Activated naive CD4-positive, alpha-beta T cell treated with anti-CD3 and anti-CD28 coated beads, Interleukin-2, amount 50 U/mL, for 72 hours (primary cell): ENCODE measurements at regions not wholly inside any gene's neighbourhood (a gene's known extent, or its start where the extent isn't known, plus 50 kb on each side); places are given as distances from the start of the nearest gene placed in this dataset.

ENCODE experiments used
- ATAC-seq, 2 donors: fragments of 150-1000 bp; cut with Tn5 transposase; 2 replicates each; pipeline ENCODE4 v1.10.0; 2021; ENCODE audit warnings: mild to moderate bottlenecking in 2 of 2, moderate library complexity in 2 of 2
- DNase-seq, 2 donors: peaks; one replicate each; pipeline ENCODE4 v3.0.0; 2021 to 2022; ENCODE audit warnings: low spot score in 2 of 2
- H3K27ac Mint-ChIP-seq, 2 donors: one replicate each; pipeline ENCODE4 v1.8.0; 2022; ENCODE audit warnings: mild to moderate bottlenecking in 2 of 2, mixed read lengths in 2 of 2
- H3K36me3 Mint-ChIP-seq, 2 donors: one replicate each; pipeline ENCODE4 v1.8.0; 2022; ENCODE audit warnings: mixed read lengths in 2 of 2
- H3K9me3 Mint-ChIP-seq, 2 donors: one replicate each; pipeline ENCODE4 v1.8.0; 2022; ENCODE audit warnings: mixed read lengths in 2 of 2

DNA sequence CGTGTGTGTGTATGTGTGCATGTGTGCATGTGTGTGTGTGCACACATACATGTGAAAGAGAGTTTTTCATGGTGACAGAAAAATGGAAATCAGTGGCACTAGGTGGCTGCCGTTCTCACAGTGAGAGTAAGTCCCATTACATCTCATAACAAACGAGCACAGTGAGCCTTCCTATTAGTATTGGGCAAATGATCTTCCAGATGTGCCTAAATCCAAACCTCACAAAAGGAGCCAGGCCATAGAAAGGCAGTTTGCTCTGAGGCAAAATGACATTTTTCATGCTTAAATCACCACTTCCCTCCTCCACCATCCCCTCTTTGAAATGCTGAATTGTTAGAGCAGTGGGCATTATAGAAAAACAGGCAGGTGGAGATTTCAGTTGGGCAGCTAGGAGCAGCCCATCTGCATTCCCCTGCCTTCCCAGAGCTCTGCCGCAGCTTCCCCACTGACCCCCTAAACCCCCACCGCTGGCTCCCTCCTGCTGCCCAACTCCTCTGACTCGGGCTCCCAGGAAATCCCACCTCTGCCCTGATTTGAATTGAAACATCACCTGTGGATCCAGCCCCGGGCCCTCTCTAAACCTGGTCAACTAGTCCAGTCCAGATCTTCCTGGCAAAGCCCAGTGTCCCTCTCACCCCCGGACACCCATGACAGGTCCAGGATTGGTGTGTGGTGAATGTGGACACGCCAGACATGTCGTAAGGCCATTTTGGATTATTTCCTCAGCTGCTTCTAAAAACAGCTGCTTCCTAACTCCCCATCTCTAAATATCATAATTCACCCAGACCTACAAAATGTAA lies 190.5 kb downstream of the SEC16B start:
- DNase-seq, result no peak
- Mint-ChIP-seq H3K9me3 (peaks cover 27 to 31% of the 10 kb centered on the region in 2 donors), H3K27ac (no peak overlapping the region), H3K36me3 (peaks cover 0 to 11% of the 10 kb centered on the region in 2 donors)
- no peak for ATAC-seq

DNA sequence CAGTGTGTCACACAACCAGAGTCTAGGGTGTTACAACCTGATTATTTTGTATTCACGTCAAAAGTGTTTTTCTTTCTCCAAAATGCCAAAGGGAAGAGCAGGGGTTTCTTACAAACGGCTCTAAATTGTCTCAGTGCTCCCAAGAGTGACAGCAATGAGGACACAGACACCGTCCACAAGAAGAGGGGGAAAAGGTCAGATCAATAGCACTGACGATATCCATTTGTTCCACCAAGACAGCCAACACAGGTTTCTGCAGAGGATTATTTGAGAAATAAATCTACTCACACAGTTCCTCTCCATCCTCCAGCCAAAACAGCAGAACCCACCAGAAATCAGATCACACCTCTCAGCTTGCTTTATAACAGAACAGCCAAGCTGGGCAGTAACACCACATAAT lies 193.9 kb downstream of the SEC16B start:
- no peak for ATAC-seq
- Mint-ChIP-seq H3K36me3 (peaks cover 0 to 5% of the 10 kb centered on the region in 2 donors), H3K27ac (no peak overlapping the region), H3K9me3 (peaks cover 25 to 30% of the 10 kb centered on the region in 2 donors)
- no peak for DNase-seq

DNA sequence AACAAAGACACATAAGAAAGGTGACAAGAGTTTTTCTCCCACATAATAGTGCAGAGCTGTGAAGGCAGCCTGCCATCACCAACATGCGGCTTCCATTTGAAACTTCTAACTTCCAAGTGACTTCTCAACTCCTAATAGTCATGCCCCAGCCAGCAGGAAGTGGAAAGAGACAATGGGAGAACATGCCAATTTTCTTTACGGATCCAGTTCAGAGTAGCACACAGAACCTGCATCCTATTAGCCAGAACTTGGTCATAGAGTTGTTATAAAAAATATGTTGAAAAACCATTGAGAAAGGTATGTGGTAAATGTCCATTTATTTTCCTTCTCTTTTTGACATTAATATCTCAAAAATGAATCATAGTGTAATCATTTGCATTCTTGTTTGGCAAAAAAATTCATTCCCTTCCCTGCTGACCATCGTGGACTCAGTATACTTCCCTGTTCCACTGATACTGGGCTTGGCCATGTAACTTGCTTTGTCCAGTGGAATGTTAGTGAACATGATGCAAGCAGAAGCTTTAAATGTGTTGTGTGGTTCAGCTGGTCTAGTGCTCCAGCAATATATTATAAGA lies 197.4 kb downstream of the SEC16B start:
- no peak overlapping the region for H3K27ac Mint-ChIP-seq
- H3K36me3 Mint-ChIP-seq, result no peaks in the 10 kb centered on the region
- peaks cover 22% of the 10 kb centered on the region in 2 donors for H3K9me3 Mint-ChIP-seq
- no peak for DNase-seq
- ATAC-seq, result no peak

DNA sequence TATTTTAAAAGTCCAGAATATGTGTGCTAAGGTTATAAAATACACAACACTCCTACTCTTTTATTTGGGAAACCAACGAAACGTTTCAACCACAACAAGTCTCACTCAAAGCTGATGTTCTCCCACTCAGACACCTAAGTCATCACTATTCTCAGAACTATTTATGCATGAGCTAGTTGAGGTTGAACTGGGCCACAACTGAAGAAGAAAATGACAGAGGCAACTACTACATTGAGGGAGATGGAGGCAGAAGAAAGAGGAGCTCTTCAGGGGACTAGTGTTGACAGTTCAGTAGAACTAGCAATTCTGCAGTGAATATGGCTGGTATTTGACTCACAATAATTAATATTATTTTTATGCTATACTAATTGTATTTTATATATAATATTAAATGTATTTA lies 198.2 kb downstream of the SEC16B start:
- ATAC-seq, result no peak

DNA sequence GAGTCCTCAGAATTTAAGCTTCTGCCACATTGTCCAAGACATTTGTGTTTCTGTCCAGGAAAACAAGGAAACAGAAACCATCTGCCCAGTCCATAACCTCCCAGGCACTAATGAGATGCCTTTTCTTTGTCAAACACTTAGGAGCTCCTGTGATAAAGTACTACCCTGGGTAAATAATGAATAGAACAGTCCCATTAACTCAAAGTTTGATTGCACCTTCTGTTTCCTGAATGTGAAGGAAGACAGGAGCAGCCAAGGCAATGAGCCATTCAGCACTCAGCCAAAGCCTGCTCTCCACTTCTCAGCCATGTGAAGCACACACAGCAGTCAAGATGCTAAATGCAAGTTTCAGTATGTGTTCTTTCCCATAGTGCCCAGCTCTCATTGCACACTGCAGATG lies 199.8 kb downstream of the SEC16B start:
- no peak for DNase-seq
- ATAC-seq, result no peak
- no peak overlapping the region for H3K27ac Mint-ChIP-seq
- H3K36me3 Mint-ChIP-seq, result no peaks in the 10 kb centered on the region
- peaks cover 16 to 19% of the 10 kb centered on the region in 2 donors for H3K9me3 Mint-ChIP-seq

More for the DNA sequence above, 198.2 kb downstream of the SEC16B start:
- no peak overlapping the region for H3K27ac Mint-ChIP-seq
- H3K9me3 Mint-ChIP-seq, result peaks cover 22 to 23% of the 10 kb centered on the region in 2 donors
- DNase-seq, result no peak
- H3K36me3 Mint-ChIP-seq, result no peaks in the 10 kb centered on the region

DNA sequence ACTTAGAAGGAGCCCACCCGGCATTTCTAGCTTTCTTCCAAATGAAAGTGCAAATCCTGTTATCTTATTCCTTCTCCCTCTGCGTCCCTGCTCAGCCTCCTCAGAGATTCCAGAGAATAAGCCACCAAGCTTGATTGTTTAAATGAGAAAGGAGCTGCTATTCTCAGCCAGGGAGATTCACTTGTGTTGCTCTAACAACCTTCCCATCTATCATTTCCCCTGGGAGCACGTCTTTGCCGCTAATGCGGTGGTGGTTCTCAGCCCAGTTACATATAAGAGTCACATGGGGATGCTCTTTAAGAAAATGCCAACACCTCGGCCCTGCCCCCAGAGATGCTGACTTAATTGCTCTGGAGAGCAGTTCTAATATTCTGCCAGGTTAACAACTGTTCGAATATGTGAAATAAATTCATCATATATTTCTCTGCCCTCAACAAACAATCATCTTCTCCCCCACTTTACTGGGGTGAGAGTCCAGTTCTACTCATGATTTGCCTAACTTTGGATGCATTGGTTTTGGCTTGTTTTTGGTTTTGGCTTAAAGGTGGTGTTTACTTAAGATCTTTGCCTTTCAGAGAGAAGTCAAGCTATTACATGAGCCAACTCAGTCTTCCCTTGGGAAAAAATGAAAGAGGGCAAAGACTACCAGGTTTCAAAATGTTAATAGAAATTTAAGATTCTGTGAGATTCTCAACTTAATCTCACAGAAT lies 213.9 kb downstream of the SEC16B start:
- ATAC-seq (no peak), DNase-seq (no peak)
- Mint-ChIP-seq H3K36me3 (peaks cover 0 to 26% of the 10 kb centered on the region in 2 donors), H3K27ac (no peak overlapping the region), H3K9me3 (peaks cover 26 to 46% of the 10 kb centered on the region in 2 donors)

DNA sequence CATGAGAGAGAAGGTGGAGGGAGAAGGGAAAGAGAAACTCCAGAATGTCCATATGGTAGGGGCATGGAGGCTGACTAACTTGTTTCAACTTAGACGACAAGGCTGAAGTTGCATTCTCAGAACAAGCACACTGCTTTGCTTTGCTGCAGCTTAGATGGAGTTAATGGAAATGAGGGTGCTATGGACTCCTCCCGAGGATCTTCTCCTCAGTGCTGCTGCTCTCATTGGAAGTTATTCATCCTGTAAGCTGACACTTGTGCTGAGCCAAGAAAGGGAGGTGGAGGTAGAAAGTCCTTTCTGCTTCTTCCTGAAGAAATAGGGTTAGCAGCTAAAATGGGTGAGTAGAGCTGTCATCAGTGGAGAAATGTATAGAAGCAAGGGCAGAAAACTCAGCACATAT lies 215.3 kb downstream of the SEC16B start:
- DNase-seq (no peak), ATAC-seq (no peak)
- peaks cover 0 to 24% of the 10 kb centered on the region in 2 donors for H3K36me3 Mint-ChIP-seq
- peaks cover 31 to 50% of the 10 kb centered on the region in 2 donors for H3K9me3 Mint-ChIP-seq
- H3K27ac Mint-ChIP-seq, result no peak overlapping the region

DNA sequence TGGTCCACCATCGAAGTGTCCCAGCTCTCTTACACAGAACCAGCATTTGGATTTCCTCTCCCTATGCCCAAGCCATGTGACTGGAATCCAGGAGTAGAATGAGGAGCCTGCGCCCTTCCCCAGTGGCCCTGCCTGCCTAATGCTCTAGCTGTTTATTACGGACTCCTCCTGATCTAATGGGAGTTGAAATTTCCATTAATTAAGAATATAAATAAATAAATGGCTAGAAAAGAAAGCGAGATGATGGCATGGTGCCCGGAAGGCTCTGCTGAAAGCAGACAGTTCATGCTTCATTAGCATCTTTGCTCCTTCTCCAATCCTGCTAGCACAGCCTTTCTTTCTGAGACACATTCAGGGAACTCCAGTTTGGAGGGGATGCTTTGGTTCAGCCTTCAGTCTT lies 216.2 kb downstream of the SEC16B start:
- Mint-ChIP-seq H3K27ac (no peak overlapping the region), H3K9me3 (peaks cover 27 to 44% of the 10 kb centered on the region in 2 donors), H3K36me3 (peaks cover 0 to 18% of the 10 kb centered on the region in 2 donors)
- DNase-seq (no peak), ATAC-seq (no peak)

DNA sequence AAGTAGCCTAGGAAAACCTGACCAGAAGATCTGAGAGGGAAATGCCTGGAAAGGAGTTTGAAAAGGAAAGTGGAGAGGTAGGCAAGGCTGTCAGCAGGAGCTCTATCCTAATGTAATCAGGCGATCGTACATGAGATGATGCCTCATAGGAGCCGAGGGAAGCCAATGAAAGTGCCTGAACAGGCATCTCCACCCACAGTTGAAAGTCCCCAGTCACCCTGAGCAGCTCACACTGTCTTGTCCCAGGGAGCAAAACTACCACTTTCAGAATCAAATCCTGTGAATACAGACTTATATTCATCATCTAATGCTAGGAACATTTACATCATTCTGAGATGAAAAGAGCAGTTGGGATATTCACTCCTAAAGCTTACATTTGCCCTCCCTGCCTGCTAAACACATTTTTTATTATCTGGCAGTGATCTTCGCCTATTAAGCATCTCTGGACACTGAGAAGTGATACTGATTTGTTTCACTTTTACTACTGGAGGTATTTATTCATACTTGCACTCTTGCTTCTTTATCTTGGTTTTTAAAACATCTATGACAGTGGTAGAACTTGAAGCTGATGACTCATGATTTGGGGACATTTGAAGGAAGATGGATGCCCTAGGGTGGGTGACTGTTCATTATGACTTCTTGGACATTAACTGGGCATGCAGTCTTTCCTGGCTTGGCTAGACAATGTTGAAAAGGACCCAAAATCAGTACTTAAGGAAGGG lies 221.6 kb downstream of the SEC16B start:
- peaks cover 36 to 41% of the 10 kb centered on the region in 2 donors for H3K9me3 Mint-ChIP-seq
- ATAC-seq (no peak), DNase-seq (no peak)
- H3K36me3 Mint-ChIP-seq, result peaks cover 0 to 13% of the 10 kb centered on the region in 2 donors
- no peak overlapping the region for H3K27ac Mint-ChIP-seq

DNA sequence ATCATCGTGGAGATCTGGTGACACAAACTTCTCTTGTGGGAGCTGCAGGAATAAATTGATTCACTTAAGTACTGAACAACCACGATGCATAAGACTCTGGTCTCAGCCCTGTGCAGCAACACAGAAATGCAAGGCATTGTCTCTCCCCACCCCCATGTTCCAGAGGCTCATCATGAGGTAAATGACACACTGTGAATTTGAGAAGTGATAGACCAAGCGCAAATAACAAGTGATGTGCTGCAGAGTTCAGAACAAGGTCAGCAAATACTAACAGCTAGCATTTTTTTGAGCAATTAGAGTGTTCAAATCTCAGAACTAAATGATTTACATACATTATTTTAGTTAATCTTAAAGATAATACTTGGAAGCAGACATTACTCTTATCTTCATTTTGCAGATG lies 223.7 kb downstream of the SEC16B start:
- ATAC-seq (no peak), DNase-seq (no peak)
- H3K9me3 Mint-ChIP-seq, result peaks cover 26% of the 10 kb centered on the region in 2 donors
- H3K36me3 Mint-ChIP-seq, result peaks cover 0 to 4% of the 10 kb centered on the region in 2 donors
- no peak overlapping the region for H3K27ac Mint-ChIP-seq

DNA sequence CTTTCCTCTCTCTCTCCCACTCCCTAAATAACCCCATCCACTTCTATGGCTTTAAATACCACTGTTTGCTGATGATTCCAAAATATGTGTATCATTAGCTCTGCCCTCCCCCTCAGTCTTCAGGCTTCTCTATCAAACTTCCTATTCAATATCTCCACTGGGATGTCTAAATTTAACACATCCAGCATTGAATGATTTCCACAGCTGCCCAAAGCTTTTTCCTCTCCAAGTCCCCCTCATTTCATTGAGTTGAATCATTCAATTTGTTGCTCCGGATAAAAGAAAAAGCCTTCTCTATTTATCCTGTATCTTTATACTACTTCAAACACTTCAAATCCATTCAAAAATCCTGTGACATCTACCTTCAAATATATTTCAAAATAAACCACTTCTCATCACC lies 225.0 kb downstream of the SEC16B start:
- no peak overlapping the region for H3K27ac Mint-ChIP-seq

DNA sequence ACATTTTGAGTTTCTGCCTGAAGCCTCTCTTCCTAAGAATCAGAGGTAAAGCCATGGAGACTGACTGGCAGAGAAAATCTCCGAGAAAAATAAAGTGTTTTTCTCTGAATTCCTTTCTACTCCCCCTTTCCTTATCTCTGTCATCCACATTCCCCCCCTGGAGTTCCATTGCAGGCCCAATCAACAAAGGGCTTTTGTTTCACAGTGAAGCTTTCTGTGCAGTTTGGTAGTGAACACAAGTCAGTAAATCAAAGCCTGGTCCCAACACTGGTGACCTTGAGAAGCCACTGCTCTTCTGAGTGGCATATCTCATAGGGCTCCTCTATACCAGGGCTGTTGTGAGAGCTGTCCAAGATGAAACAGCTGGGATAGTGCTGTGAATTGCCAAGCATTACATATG lies 228.4 kb downstream of the SEC16B start:
- H3K27ac Mint-ChIP-seq, result no peak overlapping the region
- ATAC-seq (no peak), DNase-seq (no peak)
- no peaks in the 10 kb centered on the region for H3K36me3 Mint-ChIP-seq
- H3K9me3 Mint-ChIP-seq, result peaks cover 10 to 13% of the 10 kb centered on the region in 2 donors

More for the DNA sequence above, 225.0 kb downstream of the SEC16B start:
- no peak for ATAC-seq
- DNase-seq, result no peak
- Mint-ChIP-seq H3K9me3 (peaks cover 22% of the 10 kb centered on the region in 2 donors), H3K36me3 (no peaks in the 10 kb centered on the region)

DNA sequence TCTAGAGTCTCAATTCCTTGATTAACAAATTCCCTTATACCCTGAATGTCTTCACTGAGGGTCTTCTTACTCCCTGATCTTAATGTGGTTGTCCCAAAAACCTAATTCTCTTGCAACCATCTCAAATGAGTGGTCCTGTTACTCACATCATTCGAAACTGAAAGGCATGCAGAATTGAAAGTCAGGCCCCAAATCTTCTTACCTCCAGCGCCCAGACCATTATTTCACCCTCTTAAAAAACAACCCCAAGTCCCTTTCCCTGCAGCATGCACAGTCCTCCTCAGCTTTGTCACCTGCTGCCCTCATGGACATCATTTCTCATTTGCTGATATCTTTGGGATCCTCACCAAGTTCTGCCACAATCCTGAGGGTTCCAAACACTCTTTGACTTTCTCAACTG lies 230.1 kb downstream of the SEC16B start:
- Mint-ChIP-seq H3K36me3 (no peaks in the 10 kb centered on the region), H3K27ac (no peak overlapping the region), H3K9me3 (peaks cover 3 to 6% of the 10 kb centered on the region in 2 donors)
- ATAC-seq (no peak), DNase-seq (no peak)

DNA sequence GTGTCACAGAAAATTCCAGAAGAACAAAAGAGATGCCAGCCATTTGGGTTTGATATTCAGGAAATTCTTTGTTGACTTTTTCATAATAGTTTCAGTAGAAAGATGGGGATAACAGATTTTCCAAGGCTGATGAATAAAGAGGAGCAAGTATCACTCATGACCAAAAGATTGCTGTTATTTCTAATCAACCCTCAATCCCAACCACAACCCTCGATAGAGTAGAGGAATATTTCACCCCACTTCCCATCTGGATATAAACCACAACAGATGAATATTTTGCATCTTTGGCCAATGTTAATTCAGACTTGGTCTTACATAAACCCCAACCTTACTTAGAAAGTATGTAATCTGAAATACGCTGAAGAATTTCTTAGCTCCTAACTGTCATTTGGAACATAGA lies 232.4 kb downstream of the SEC16B start:
- no peak for ATAC-seq
- no peak overlapping the region for H3K27ac Mint-ChIP-seq
- no peak for DNase-seq
- no peaks in the 10 kb centered on the region for H3K36me3 Mint-ChIP-seq
- H3K9me3 Mint-ChIP-seq, result peaks cover 0 to 13% of the 10 kb centered on the region in 2 donors

DNA sequence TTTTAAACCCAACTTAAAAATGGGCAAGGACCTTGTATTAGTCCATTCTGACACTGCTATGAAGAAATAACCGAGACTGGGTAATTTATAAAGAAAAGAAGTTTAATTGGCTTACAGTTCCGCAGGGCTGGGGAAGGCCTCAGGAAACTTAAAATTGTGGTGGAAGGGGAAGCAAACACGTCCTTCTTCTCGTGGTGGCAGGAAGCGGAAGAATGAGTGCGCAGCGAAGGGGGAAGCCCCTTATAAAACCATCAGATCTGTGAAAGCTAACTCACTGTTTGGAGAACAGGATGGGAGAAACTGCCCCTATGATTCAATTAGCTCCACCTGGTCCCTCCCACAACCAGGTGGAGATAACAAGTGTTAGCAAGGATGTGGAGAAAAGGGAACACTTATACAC lies 237.7 kb downstream of the SEC16B start:
- H3K36me3 Mint-ChIP-seq, result no peaks in the 10 kb centered on the region
- DNase-seq (no peak), ATAC-seq (no peak)
- H3K27ac Mint-ChIP-seq, result no peak overlapping the region
- peaks cover 5 to 23% of the 10 kb centered on the region in 2 donors for H3K9me3 Mint-ChIP-seq

DNA sequence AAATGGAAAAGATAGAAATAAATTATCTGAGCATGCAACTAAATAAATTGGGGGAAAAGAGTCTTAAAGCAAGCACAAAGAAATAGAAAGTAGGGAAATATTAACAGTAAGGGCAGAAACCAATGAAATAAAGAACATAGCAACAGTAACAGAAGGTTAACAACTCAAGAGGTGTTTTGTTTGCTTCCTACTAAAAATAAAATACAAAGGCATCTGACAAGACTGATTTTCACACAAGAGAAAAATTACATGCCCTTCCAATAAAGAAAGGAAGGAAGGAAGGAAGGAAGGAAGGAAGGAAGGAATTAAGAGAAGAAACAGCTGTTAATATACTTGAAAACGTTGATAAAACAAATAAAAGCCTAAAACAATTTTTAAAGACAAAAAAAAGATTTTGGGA lies 240.2 kb downstream of the SEC16B start:
- Mint-ChIP-seq H3K27ac (no peak overlapping the region), H3K9me3 (peaks cover 23 to 33% of the 10 kb centered on the region in 2 donors), H3K36me3 (peaks cover 0 to 10% of the 10 kb centered on the region in 2 donors)
- ATAC-seq, result no peak
- DNase-seq, result no peak

DNA sequence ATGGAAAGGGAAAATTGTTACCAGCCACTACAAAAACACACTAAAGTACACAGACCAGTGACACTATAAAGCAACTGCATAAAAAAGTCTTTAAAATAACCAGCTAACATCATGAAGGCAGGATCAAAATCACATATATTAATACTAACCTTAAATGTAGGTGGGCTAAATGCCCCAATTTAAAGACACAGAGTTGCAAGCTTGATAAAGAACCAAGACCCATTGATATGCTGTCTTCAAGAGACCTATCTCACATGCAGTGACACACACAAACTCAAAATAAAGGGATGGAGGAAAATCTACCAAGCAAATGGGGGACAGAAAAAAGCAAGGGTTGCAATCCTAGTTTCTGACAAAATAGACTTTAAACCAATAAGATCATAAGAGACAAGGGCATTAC lies 246.3 kb downstream of the SEC16B start:
- no peak for ATAC-seq
- no peak overlapping the region for H3K27ac Mint-ChIP-seq
- peaks cover 0 to 44% of the 10 kb centered on the region in 2 donors for H3K36me3 Mint-ChIP-seq
- DNase-seq, result no peak
- peaks cover 39 to 57% of the 10 kb centered on the region in 2 donors for H3K9me3 Mint-ChIP-seq
